K562 (cell line): ENCODE measurements at regions not wholly inside any gene's neighbourhood (a gene's known extent, or its start where the extent isn't known, plus 50 kb on each side); places are given as distances from the start of the nearest gene placed in this dataset.

Experiments
- ATAC-seq: fragments of 200-7000 bp; cut with Tn5 transposase; 3 replicates; pipeline ENCODE4 v1.9.1; 2020; ENCODE audit warnings: moderate library complexity
- BruUV-seq: library from RNA; stranded (reverse); fragments of 400-500 nt; replicated peaks from 2 replicates; lab custom pipeline; 2021; lab: Mats Ljungman, UMichigan
- CTCF ChIA-PET: fragments of 300-600 bp; formaldehyde crosslinking; extraction: SDS; loops from one replicate; lab custom pipeline; 2021; ENCODE audit warnings: low intra/inter-chr PET ratio; lab: Yijun Ruan, JAX
- POLR2A ChIA-PET: fragments of 300-600, 350-650 bp; sonication (Branson Sonifier 250); formaldehyde crosslinking; extraction: SDS; loops from one replicate; lab custom pipeline; 2021; ENCODE audit warnings: antibody characterized with exemption, inconsistent platforms; lab: Yijun Ruan, JAX
- DNase-seq, 4 experiments: peaks; one replicate each; pipeline versions ENCODE4 v3.0.0 to v3.0.0-alpha.2; 2011 to 2018; ENCODE audit warnings: low spot score in 3 of 4, mixed read lengths in 3 of 4; ENCODE audit errors: extremely low read depth in 1 of 4
- FAIRE-seq: peaks from 2 replicates; lab custom pipeline; 2011; peaks lifted over from hg19 to GRCh38; lab: Jason Lieb, UNC
- H2AFZ ChIP-seq: 2 replicates; pipeline ENCODE4 v1.6.0; 2011; ENCODE audit warnings: low read depth, low read length, control low read depth, inconsistent platforms
- H3K27ac ChIP-seq: fragments of 200-600 bp; 3 replicates; pipeline ENCODE4 v1.8.0; 2011; ENCODE audit warnings: low read depth, mild to moderate bottlenecking, control low read depth, inconsistent platforms, low read length, moderate library complexity, mixed read lengths; ENCODE audit errors: extremely low read depth
- H3K27me3 ChIP-seq, 2 experiments: fragments of 300-600 bp in 1 of 2; 2 replicates in 1 of 2; 3 replicates in 1 of 2; pipeline versions ENCODE4 v1.6.0 to v1.8.0; 2011; ENCODE audit warnings: inconsistent platforms in 2 of 2, low read length in 2 of 2, mild to moderate bottlenecking in 1 of 2, mixed read lengths in 1 of 2, moderate library complexity in 1 of 2; ENCODE audit not compliant: control insufficient read depth in 2 of 2, insufficient read depth in 2 of 2
- H3K36me3 ChIP-seq: fragments of 300-600 bp; 3 replicates; pipeline ENCODE4 v1.8.0; 2011; ENCODE audit warnings: mild to moderate bottlenecking, low read length, inconsistent platforms; ENCODE audit not compliant: control insufficient read depth, insufficient read depth
- H3K4me1 ChIP-seq, 2 experiments: fragments of 200-600 bp in 1 of 2; replicated peaks in 1 of 2; 2 replicates in 1 of 2; 3 replicates in 1 of 2; pipeline versions ENCODE4 v1.5.1 to v1.8.0; 2011; ENCODE audit warnings: inconsistent platforms in 2 of 2, low read length in 2 of 2, mild to moderate bottlenecking in 1 of 2, mixed read lengths in 1 of 2, moderate library complexity in 1 of 2; ENCODE audit not compliant: control insufficient read depth in 2 of 2, insufficient read depth in 2 of 2
- H3K4me2 ChIP-seq: 2 replicates; pipeline ENCODE4 v1.6.1; 2011; ENCODE audit warnings: low read length, control low read depth, inconsistent platforms, mixed read lengths; ENCODE audit not compliant: insufficient read depth
- H3K4me3 ChIP-seq: fragments of 200-600 bp; sonication (generic), shearing (Covaris generic); 2 replicates; pipeline ENCODE4 v1.5.1; 2016; ENCODE audit warnings: control low read depth, inconsistent platforms
- H3K79me2 ChIP-seq: fragments of 200-600 bp; 3 replicates; pipeline ENCODE4 v1.8.0; 2011; ENCODE audit warnings: low read length, inconsistent platforms; ENCODE audit not compliant: control insufficient read depth, insufficient read depth
- H3K9ac ChIP-seq, 2 experiments: 2 replicates each; pipeline versions ENCODE4 v1.6.0 to v1.6.1; 2011; ENCODE audit warnings: low read depth in 2 of 2, low read length in 2 of 2, control low read depth in 1 of 2, inconsistent platforms in 1 of 2, mild to moderate bottlenecking in 1 of 2, mixed read lengths in 1 of 2; ENCODE audit not compliant: insufficient read depth in 1 of 2
- H3K9me1 ChIP-seq: one replicate; pipeline ENCODE4 v1.6.0; 2011; ENCODE audit warnings: inconsistent platforms, mild to moderate bottlenecking, low read length, moderate library complexity; ENCODE audit not compliant: control insufficient read depth, insufficient read depth
- H3K9me3 ChIP-seq: replicated peaks from 2 replicates; pipeline ENCODE4 v1.5.1; 2011; ENCODE audit warnings: low read depth, low read length, inconsistent platforms; ENCODE audit not compliant: control insufficient read depth, insufficient read depth
- H4K20me1 ChIP-seq: replicated peaks from 2 replicates; pipeline ENCODE4 v1.6.1; 2011; ENCODE audit warnings: low read length, inconsistent platforms, mixed read lengths; ENCODE audit not compliant: control insufficient read depth, insufficient read depth
- DACH1 ChIP-seq: fragments of 450-650 bp; IDR thresholded peaks from 2 replicates; pipeline ENCODE4 v1.6.1; 2018; ENCODE audit not compliant: partially characterized antibody
- NCOA2 ChIP-seq, 2 experiments: fragments of 450-650 bp; IDR thresholded peaks; 2 replicates each; pipeline ENCODE4 v1.6.1; 2018; ENCODE audit warnings: mild to moderate bottlenecking in 2 of 2, moderate library complexity in 1 of 2; ENCODE audit not compliant: partially characterized antibody in 2 of 2
- WGBS: fragments of 100-300 bp; shearing (Covaris generic); methylation state at CpG from one replicate; pipeline ENCODE4 v1.1.6; 2016; ENCODE audit warnings: low coverage, mixed read lengths; ENCODE audit not compliant: insufficient coverage; ENCODE audit errors: missing lambda C conversion rate; 5-methylcytosine and 5-hydroxymethylcytosine counted together
- in situ Hi-C: fragments of 300-500 bp; cut with MboI; formaldehyde crosslinking; loops from 4 replicates; pipeline ENCODE4 v1.15.0; 2018; ENCODE audit warnings: inconsistent platforms, mixed read lengths
- intact Hi-C: fragments of 100-400 bp; cut with micrococcal nuclease; formaldehyde crosslinking; loops from 2 replicates; pipeline ENCODE4 v1.14.2; 2022

DNA sequence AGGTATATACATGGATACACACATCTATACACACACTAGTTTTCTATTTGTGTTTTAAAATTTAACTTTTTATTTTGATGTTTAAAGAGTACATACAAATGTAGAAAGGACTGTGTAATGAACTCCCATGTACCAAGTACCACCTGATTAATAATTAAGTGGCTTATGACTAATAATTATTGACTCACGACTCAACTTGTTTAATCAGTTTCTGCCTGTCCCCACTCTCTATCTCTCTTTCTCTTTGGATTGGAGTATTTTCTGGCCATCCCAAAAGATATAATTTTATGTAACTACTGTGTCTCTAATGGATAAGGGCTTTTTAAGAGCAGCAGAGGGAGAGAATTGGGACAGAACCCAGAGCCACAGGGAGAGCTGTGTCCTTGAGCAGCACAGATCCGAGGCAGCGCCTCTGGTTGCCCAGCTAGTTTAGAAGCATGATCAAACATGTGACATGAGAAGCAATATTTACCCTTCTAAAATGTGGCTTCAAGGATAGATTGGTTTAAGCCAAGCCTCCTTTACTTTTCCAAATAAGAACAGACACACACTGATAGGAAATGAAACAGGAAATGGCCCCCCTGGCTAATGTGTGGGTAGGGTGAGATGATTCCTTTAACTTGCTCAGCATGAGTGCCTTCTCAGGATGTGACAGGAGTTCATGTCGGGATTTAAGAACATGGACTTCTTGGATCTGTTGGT lies 81.0 kb downstream of the ERMARD start:
- H3K4me3 ChIP-seq, result no peak overlapping the region
- no peak overlapping the region for H3K4me2 ChIP-seq
- CTCF ChIA-PET, result interaction anchor here (0.6 to 2.2 kb wide), 6 partner anchors 97 to 875 kb away, joined by 3 to 7 read pairs (median 4); no protein-coding TSS in a partner anchor
- H3K9me3 ChIP-seq, result no peaks in the 10 kb centered on the region
- H3K79me2 ChIP-seq, result no peaks in the 10 kb centered on the region
- H3K9me1 ChIP-seq, result no peaks in the 10 kb centered on the region
- POLR2A ChIA-PET, result interaction anchor here (0.6 to 1.5 kb wide), 4 partner anchors 11 to 698 kb away, joined by 3 to 6 read pairs (median 3); no protein-coding TSS in a partner anchor
- ATAC-seq (no peak), FAIRE-seq (no peak), DNase-seq (no peak)
- intact Hi-C loops, result no loop called here
- H2AFZ ChIP-seq, result no peak overlapping the region
- peaks cover 19 to 33% of the 10 kb centered on the region in 2 experiments; a peak in 3 of 5 replicates for H3K27me3 ChIP-seq
- H3K4me1 ChIP-seq, result peaks cover 0 to 3% of the 10 kb centered on the region in 2 experiments; a peak in 1 of 5 replicates
- 0% methylated on average over 4 of the region's 4 CpGs for WGBS
- no peaks in the 10 kb centered on the region for H3K36me3 ChIP-seq
- BruUV-seq, result no TSS peak
- in situ Hi-C loops, result loop anchor here (10.0 kb wide), 1 partner anchor 682 kb away; no protein-coding TSS in a partner anchor
- no peak for TF ChIP-seq NCOA2 (IDR thresholded peaks at IDR 0.05; ENCODE audit: partially characterized antibody in 2 of 2)
- peak; percentile 84 for TF ChIP-seq DACH1
- no peak overlapping the region for H3K27ac ChIP-seq
- H3K9ac ChIP-seq, result no peak overlapping the region
- peaks cover 14% of the 10 kb centered on the region; the same call in 1 of the 2 replicates for H4K20me1 ChIP-seq
